Tibial artery (tissue), 4 donors: ENCODE measurements at regions not wholly inside any gene's neighbourhood (a gene's known extent, or its start where the extent isn't known, plus 50 kb on each side); places are given as distances from the start of the nearest gene placed in this dataset.

ENCODE experiments used
- DNase-seq, 2 donors: peaks; one replicate each; pipeline ENCODE4 v3.0.0-alpha.2; 2019
- H3K27ac ChIP-seq, 2 donors: fragments of 200-600 bp; sonication (generic) in 1 of 2; 1 replicate in 1 of 2; 2 replicates in 1 of 2; pipeline ENCODE4 v1.5.1; 2018 to 2019; ENCODE audit warnings: mild to moderate bottlenecking in 1 of 2
- H3K27me3 ChIP-seq, 2 donors: fragments of 200-600 bp; sonication (generic) in 1 of 2; one replicate each; pipeline versions ENCODE4 v1.5.1 to v1.6.0; 2016 to 2019
- H3K36me3 ChIP-seq, 3 donors: fragments of 200-600 bp; sonication (generic) in 2 of 3; one replicate each; pipeline ENCODE4 v1.5.1; 2016 to 2019; ENCODE audit warnings: mild to moderate bottlenecking in 2 of 3
- H3K4me1 ChIP-seq, 4 donors: fragments of 200-600 bp; sonication (generic) in 2 of 4; 1 replicate in 3 of 4; 2 replicates in 1 of 4; pipeline ENCODE4 v1.5.1; 2016 to 2019
- H3K4me3 ChIP-seq, 2 donors: fragments of 200-600 bp; sonication (generic) in 1 of 2; 1 replicate in 1 of 2; 2 replicates in 1 of 2; pipeline ENCODE4 v1.5.1; 2018 to 2019; ENCODE audit warnings: mild to moderate bottlenecking in 2 of 2
- H3K9me3 ChIP-seq, 3 donors: fragments of 200-600 bp; sonication (generic) in 1 of 3; one replicate each; pipeline ENCODE4 v1.5.1; 2016 to 2019
- CTCF ChIP-seq, 2 experiments: fragments of 200-600 bp in 1 of 2; fragments of 450-650 bp in 1 of 2; IDR thresholded peaks; one replicate each; pipeline ENCODE4 v1.5.1; 2017 to 2019; ENCODE audit warnings: antibody characterized with exemption in 2 of 2, mild to moderate bottlenecking in 1 of 2, moderate library complexity in 1 of 2
- intact Hi-C: fragments of 100-400 bp; cut with DNase I; formaldehyde crosslinking; loops from one replicate; pipeline ENCODE4 v1.15.0; 2023; ENCODE audit warnings: low total_unique reads

GRCh38 chr9:91132576-91133073 is 229.1 kb downstream of the AUH start:
- no peaks in the 10 kb centered on the region for H3K27me3 ChIP-seq
- no peak for TF ChIP-seq CTCF (IDR thresholded peaks at IDR 0.05)
- intact Hi-C loops, result no loop called here

GRCh38 chr9:91134608-91135007 is 227.1 kb downstream of the AUH start:
- no peak for TF ChIP-seq CTCF (IDR thresholded peaks at IDR 0.05)
- Histone ChIP-seq H3K9me3 (no peaks in the 10 kb centered on the region), H3K36me3 (no peaks in the 10 kb centered on the region), H3K27ac (no peak overlapping the region), H3K4me1 (no peaks in the 10 kb centered on the region), H3K27me3 (no peaks in the 10 kb centered on the region), H3K4me3 (no peak overlapping the region)
- intact Hi-C loops, result no loop called here
- no peak for DNase-seq

More at GRCh38 chr9:91132576-91133073, 229.1 kb downstream of the AUH start:
- H3K4me3 ChIP-seq, result no peak overlapping the region
- DNase-seq, result no peak
- no peaks in the 10 kb centered on the region for H3K4me1 ChIP-seq
- H3K36me3 ChIP-seq, result no peaks in the 10 kb centered on the region
- H3K9me3 ChIP-seq, result no peaks in the 10 kb centered on the region
- no peak overlapping the region for H3K27ac ChIP-seq

- no peak overlapping the region for H3K27ac ChIP-seq
- no peak overlapping the region for H3K4me3 ChIP-seq
- H3K27me3 ChIP-seq, result no peaks in the 10 kb centered on the region
- intact Hi-C loops, result no loop called here
- no peak for TF ChIP-seq CTCF (IDR thresholded peaks at IDR 0.05)
- H3K4me1 ChIP-seq, result no peaks in the 10 kb centered on the region
- no peak for DNase-seq
- no peaks in the 10 kb centered on the region for H3K9me3 ChIP-seq
- H3K36me3 ChIP-seq, result no peaks in the 10 kb centered on the region
Observed at GRCh38 chr9:91137391-91137790, 224.3 kb downstream of the AUH start.

GRCh38 chr9:91138760-91139159 is 223.0 kb downstream of the AUH start:
- Histone ChIP-seq H3K4me3 (no peak overlapping the region), H3K27me3 (no peaks in the 10 kb centered on the region), H3K4me1 (no peaks in the 10 kb centered on the region), H3K27ac (no peak overlapping the region), H3K9me3 (no peaks in the 10 kb centered on the region), H3K36me3 (no peaks in the 10 kb centered on the region)
- intact Hi-C loops, result no loop called here
- TF ChIP-seq CTCF (IDR thresholded peaks at IDR 0.05), result no peak
- DNase-seq, result no peak

DNA sequence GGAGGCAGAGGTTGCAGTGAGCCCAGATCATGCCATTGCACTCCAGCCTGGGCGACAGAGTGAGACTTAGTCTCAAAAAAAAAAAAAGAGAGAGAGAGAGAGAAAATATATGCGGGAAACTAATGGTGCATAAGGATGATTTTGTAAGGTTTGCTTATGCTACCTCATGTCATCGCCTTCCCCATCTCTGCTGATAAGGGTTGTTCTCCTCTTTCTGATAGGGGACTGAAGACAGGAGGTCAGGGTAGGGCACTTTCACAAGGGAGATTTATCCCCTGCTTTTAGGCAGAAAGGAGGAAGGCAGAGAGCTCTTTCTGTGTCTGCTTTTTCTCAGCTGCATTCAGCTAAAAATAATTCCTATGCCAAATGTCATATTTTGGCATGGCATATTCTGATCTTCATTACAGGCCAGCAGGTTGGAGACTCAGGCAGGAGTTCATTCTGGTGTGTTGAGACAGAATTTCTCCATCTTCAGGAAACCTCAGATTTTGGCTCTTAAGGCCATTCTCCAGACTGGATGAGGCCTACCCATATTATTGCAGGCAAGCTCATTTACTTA is 220.2 kb downstream of the AUH start:
- TF ChIP-seq CTCF (IDR thresholded peaks at IDR 0.05), result no peak
- no peaks in the 10 kb centered on the region for H3K9me3 ChIP-seq
- H3K27me3 ChIP-seq, result no peaks in the 10 kb centered on the region
- no peaks in the 10 kb centered on the region for H3K36me3 ChIP-seq
- no peak for DNase-seq
- H3K4me1 ChIP-seq, result no peaks in the 10 kb centered on the region
- no peak overlapping the region for H3K27ac ChIP-seq
- no peak overlapping the region for H3K4me3 ChIP-seq
- intact Hi-C loops, result no loop called here

- intact Hi-C loops, result no loop called here
- Histone ChIP-seq H3K27ac (no peak overlapping the region), H3K36me3 (no peaks in the 10 kb centered on the region), H3K27me3 (no peaks in the 10 kb centered on the region), H3K4me1 (no peaks in the 10 kb centered on the region), H3K9me3 (no peaks in the 10 kb centered on the region), H3K4me3 (no peak overlapping the region)
- no peak for TF ChIP-seq CTCF (IDR thresholded peaks at IDR 0.05)
- no peak for DNase-seq
Observed at GRCh38 chr9:91143162-91143561, 218.6 kb downstream of the AUH start.
